ENCODE measurements at regions not wholly inside any gene's neighbourhood (a gene's known extent, or its start where the extent isn't known, plus 50 kb on each side); places are given as distances from the start of the nearest gene placed in this dataset.

GRCh38 chr2:240358821-240359397 is 76.6 kb upstream of the GPC1 start:
- no peak for ATAC-seq
- TF ChIP-seq CTCF (IDR thresholded peaks at IDR 0.05): no peak
- no peaks in the 10 kb centered on the region for H3K27me3 ChIP-seq (ENCODE audit: control insufficient read depth, insufficient read depth, low read length)
- no peaks in the 10 kb centered on the region for H3K36me3 Mint-ChIP-seq
- H3K27ac ChIP-seq (ENCODE audit: low read length): no peak overlapping the region
- no peaks in the 10 kb centered on the region for H3K36me3 ChIP-seq (ENCODE audit: control insufficient read depth, insufficient read depth, low read length)
- 82% methylated on average over 11 of the region's 13 CpGs for WGBS (ENCODE audit: insufficient coverage)
- peaks cover 0 to 5% of the 10 kb centered on the region in 2 donors for H3K9me3 Mint-ChIP-seq
- H3K4me1 ChIP-seq (ENCODE audit: control insufficient read depth, insufficient read depth, low read length): no peaks in the 10 kb centered on the region
- no peaks in the 10 kb centered on the region for H3K27me3 Mint-ChIP-seq (ENCODE audit: low read depth in 2 of 2)
- no peaks in the 10 kb centered on the region for H3K9me3 ChIP-seq (ENCODE audit: control insufficient read depth, insufficient read depth, low read length)
- DNase-seq: no peak
- H3K27ac Mint-ChIP-seq: no peak overlapping the region
- H3K4me1 Mint-ChIP-seq: no peaks in the 10 kb centered on the region
- H3K4me3 ChIP-seq (ENCODE audit: low read length): no peak overlapping the region
- intact Hi-C loops (cut with micrococcal nuclease): no loop called here
- no peak overlapping the region for H3K4me3 Mint-ChIP-seq

- Histone ChIP-seq H3K9me3 (ENCODE audit: control insufficient read depth, insufficient read depth, low read length) (no peaks in the 10 kb centered on the region), H3K4me1 (ENCODE audit: control insufficient read depth, insufficient read depth, low read length) (no peaks in the 10 kb centered on the region), H3K36me3 (ENCODE audit: control insufficient read depth, insufficient read depth, low read length) (no peaks in the 10 kb centered on the region), H3K27me3 (ENCODE audit: control insufficient read depth, insufficient read depth, low read length) (no peaks in the 10 kb centered on the region), H3K4me3 (ENCODE audit: low read length) (no peak overlapping the region), H3K27ac (ENCODE audit: low read length) (no peak overlapping the region)
- no peaks in the 10 kb centered on the region for H3K27me3 Mint-ChIP-seq (ENCODE audit: low read depth in 2 of 2)
- no peaks in the 10 kb centered on the region for H3K36me3 Mint-ChIP-seq
- H3K27ac Mint-ChIP-seq: no peak overlapping the region
- ATAC-seq: no peak
- no peak for TF ChIP-seq CTCF (IDR thresholded peaks at IDR 0.05)
- intact Hi-C loops (cut with micrococcal nuclease): no loop called here
- DNase-seq: no peak
- 81% methylated on average over 3 of the region's 3 CpGs for WGBS (ENCODE audit: insufficient coverage)
- H3K9me3 Mint-ChIP-seq: peaks cover 0 to 5% of the 10 kb centered on the region in 2 donors
- no peaks in the 10 kb centered on the region for H3K4me1 Mint-ChIP-seq
- no peak overlapping the region for H3K4me3 Mint-ChIP-seq
Observed at GRCh38 chr2:240359695-240360094, 75.8 kb upstream of the GPC1 start.

GRCh38 chr2:240360645-240361475 is 74.6 kb upstream of the GPC1 start:
- Histone ChIP-seq H3K27me3 (ENCODE audit: control insufficient read depth, insufficient read depth, low read length) (no peaks in the 10 kb centered on the region), H3K4me3 (ENCODE audit: low read length) (no peak overlapping the region), H3K36me3 (ENCODE audit: control insufficient read depth, insufficient read depth, low read length) (no peaks in the 10 kb centered on the region), H3K4me1 (ENCODE audit: control insufficient read depth, insufficient read depth, low read length) (no peaks in the 10 kb centered on the region), H3K9me3 (ENCODE audit: control insufficient read depth, insufficient read depth, low read length) (no peaks in the 10 kb centered on the region), H3K27ac (ENCODE audit: low read length) (no peak overlapping the region)
- 93% methylated on average over 9 of the region's 9 CpGs for WGBS (ENCODE audit: insufficient coverage)
- H3K36me3 Mint-ChIP-seq: no peaks in the 10 kb centered on the region
- H3K4me1 Mint-ChIP-seq: no peaks in the 10 kb centered on the region
- DNase-seq (no peak), ATAC-seq (no peak)
- no peaks in the 10 kb centered on the region for H3K27me3 Mint-ChIP-seq (ENCODE audit: low read depth in 2 of 2)
- H3K9me3 Mint-ChIP-seq: peaks cover 0 to 5% of the 10 kb centered on the region in 2 donors
- no peak overlapping the region for H3K4me3 Mint-ChIP-seq
- intact Hi-C loops (cut with micrococcal nuclease): no loop called here
- no peak for TF ChIP-seq CTCF (IDR thresholded peaks at IDR 0.05)
- H3K27ac Mint-ChIP-seq: no peak overlapping the region
